Astrocyte of the spinal cord (primary cell): ENCODE measurements at regions not wholly inside any gene's neighbourhood (a gene's known extent, or its start where the extent isn't known, plus 50 kb on each side); places are given as distances from the start of the nearest gene placed in this dataset.

Experiments used
- DNase-seq: peaks from one replicate; pipeline ENCODE4 v3.0.0; 2011; ENCODE audit warnings: low read depth, low spot score
- H3K4me3 ChIP-seq: 2 replicates; pipeline ENCODE4 v1.5.1; 2011; ENCODE audit warnings: low read depth, mild to moderate bottlenecking, low read length, moderate library complexity
- CTCF ChIP-seq: IDR thresholded peaks from 2 replicates; pipeline ENCODE4 v1.5.1; 2012; ENCODE audit warnings: low read depth, mild to moderate bottlenecking, low read length, inconsistent platforms
- in situ Hi-C: cut with HindIII; loops from 2 replicates; pipeline ENCODE4 v1.10.0; 2017; ENCODE audit warnings: low sequenced_read_pairs

- no peak for DNase-seq
- in situ Hi-C loops, result no loop called here
- no peak overlapping the region for H3K4me3 ChIP-seq
- no peak for TF ChIP-seq CTCF
Measured at GRCh38 chr13:76797361-76797760, 88.8 kb downstream of the KCTD12 start.

- no peak overlapping the region for H3K4me3 ChIP-seq
- DNase-seq, result no peak
- in situ Hi-C loops, result no loop called here
- TF ChIP-seq CTCF, result no peak
Measured at GRCh38 chr13:76796851-76797250, 89.4 kb downstream of the KCTD12 start.

- H3K4me3 ChIP-seq, result no peak overlapping the region
- peak; percentile 28 for DNase-seq
- no peak for TF ChIP-seq CTCF
- in situ Hi-C loops, result no loop called here
Measured at GRCh38 chr13:76795701-76796695, 90.2 kb downstream of the KCTD12 start.

- in situ Hi-C loops, result no loop called here
- TF ChIP-seq CTCF, result no peak
- H3K4me3 ChIP-seq, result no peak overlapping the region
- peak; percentile 63 for DNase-seq
Measured at GRCh38 chr13:76792731-76793347, 93.4 kb downstream of the KCTD12 start.

- in situ Hi-C loops, result no loop called here
- no peak for DNase-seq
- no peak overlapping the region for H3K4me3 ChIP-seq
- no peak for TF ChIP-seq CTCF
Measured at GRCh38 chr13:76790980-76791819, 95.0 kb downstream of the KCTD12 start.

- TF ChIP-seq CTCF, result no peak
- in situ Hi-C loops, result no loop called here
- H3K4me3 ChIP-seq, result no peak overlapping the region
- DNase-seq, result no peak
Measured at GRCh38 chr13:76790526-76790925, 95.7 kb downstream of the KCTD12 start.
